Right ventricle myocardium inferior (tissue), 1 donor: ENCODE measurements at regions not wholly inside any gene's neighbourhood (a gene's known extent, or its start where the extent isn't known, plus 50 kb on each side); places are given as distances from the start of the nearest gene placed in this dataset.
A peak's percentile ranks its signal among the peaks of the same experiment; 100 is the strongest.

Source experiments
- ATAC-seq: fragments of 200-7000 bp; cut with Tn5 transposase; one replicate; pipeline ENCODE4 v1.9.1; 2020; ENCODE audit warnings: mild to moderate bottlenecking, moderate library complexity
- DNase-seq: peaks from one replicate; pipeline ENCODE4 v3.0.0; 2021; ENCODE audit errors: missing footprints
- intact Hi-C: fragments of 100-400 bp; cut with DNase I; formaldehyde crosslinking; loops from one replicate; pipeline ENCODE4 v1.11.0; 2022
- donor health status: DM: no; HTN: yes; CAD: no; lungs with severe emphysema.

DNA sequence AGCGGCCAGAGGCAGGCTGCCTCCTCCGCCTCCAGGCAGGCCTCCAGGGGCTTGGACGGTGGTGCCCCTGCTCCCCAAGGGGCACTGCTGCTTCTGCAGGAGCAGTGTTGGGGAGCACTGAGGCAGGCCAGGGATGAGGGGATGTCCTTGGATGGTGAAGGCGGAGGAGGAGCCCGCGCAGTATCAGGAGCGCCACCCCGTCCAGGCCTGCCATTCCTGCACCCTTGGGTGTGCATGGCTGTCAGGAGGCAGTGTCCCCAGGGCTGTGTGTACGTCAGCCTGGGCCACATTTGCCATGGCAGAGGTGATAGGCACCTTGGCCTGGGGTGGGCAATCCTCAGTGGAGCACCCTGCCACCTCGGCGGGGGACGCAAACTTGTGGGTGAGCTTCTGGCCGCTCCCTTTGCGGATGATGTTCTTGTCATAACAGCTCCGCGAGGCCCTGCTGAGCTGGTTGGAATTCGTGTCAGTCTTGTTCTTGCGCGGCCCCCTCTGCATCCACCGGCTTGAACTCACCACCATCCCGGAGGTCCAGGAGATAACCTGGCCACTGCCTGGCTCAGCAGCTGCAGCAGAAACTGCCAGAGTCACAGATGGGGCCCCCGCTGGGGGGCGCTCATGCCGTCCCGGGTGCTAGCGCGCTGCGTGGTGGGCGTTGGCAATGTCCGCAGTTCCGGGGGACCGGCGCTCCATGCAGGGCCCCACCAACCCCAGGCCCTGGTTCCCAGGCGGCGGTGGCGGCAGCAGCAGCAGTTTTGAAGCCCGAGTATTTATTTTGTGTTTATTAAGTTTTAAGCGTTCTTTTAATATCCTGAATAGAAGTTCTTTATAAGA, 182.3 kb upstream of the ADCY1 start:
- ATAC-seq (no peak), DNase-seq (no peak)
- intact Hi-C loops: no loop called here

DNA sequence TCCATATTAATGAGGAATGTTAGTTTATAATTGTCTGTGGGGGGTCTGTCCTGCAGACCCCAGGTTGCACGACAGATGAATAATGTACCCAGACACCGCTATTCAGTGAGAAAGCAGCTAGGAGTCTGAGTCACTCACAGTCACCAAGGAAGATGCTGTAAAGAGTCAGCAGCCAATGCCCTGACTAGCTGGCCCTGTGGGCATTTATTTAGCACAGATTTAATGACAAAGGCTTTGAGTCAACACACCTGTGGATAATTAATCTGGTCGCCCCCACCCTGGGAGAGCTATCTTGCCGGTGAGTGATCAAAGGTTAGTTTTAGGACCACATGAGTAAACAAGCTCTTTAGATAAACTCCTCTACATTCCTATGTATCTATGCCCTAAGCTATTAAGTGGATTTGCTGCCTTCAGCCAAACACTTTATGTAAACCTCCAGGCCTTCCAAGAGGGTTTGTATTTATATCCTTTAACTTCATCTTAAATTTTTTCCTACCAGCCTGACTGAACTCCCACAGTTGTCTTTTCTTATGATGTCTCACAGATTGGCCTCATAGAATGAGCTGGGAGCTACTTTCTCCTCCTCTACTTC, 180.0 kb upstream of the ADCY1 start:
- no peak for ATAC-seq
- no peak for DNase-seq
- intact Hi-C loops: no loop called here

DNA sequence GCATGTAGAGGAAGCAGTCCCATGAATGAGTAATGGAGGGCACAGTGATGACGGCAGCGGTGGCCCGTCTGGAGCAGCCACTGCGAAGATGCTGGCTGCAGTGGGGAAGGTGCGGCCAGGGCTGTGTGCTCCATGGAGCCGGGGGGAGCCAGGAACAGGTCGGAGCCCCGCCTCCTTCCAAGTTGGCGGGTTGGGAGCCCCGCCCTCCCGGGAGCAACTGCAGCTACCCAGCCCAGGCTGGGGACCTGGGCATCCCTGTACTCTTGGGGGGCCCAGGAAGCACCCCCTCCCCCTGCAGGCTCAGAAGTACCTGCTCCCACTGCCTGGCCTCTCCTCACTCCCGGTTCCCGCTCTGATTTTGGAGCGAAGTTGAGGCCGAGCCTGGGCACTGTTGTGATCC, 175.1 kb upstream of the ADCY1 start:
- ATAC-seq: no peak
- DNase-seq: no peak
- intact Hi-C loops: no loop called here

DNA sequence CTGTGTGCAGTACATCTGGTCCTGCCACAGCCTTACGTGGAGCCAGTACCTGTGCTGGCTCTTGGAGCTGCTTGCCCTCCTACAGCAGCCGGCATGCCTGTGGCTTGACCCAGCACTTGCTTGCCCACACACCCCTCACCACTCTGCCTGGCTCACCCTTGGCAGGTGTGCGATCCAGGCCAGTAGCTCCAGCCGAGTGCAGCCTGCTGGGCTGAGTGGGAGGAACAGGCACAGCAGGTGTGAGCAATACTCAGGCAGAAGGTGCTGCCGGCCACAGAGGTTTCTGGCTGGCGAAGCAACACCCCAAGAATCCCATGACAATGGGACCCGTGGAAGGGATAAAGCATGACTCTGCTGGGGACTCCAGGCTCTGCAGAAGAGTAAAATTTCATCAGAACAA, 173.5 kb upstream of the ADCY1 start:
- DNase-seq: no peak
- intact Hi-C loops: no loop called here
- ATAC-seq: no peak

DNA sequence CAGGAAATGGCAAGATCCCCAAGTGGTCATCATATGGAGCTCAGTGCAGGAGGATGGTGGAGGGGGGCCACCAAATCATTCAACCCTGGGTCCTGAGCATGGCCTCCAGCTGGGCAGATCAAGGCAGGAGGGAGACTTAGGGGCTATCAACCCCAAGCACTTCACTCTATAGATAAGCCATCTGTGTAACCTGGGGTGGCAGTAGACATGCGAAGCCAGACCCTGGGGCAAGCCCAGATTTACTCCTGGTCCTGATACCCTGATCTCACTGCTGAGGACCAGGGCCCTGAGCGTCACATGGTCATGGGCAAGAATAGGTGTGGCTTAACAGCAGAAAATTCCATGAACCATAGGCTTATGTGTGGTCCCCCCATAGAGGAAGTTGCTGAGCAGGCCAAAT, 173.0 kb upstream of the ADCY1 start:
- DNase-seq: no peak
- ATAC-seq: no peak
- intact Hi-C loops: no loop called here

DNA sequence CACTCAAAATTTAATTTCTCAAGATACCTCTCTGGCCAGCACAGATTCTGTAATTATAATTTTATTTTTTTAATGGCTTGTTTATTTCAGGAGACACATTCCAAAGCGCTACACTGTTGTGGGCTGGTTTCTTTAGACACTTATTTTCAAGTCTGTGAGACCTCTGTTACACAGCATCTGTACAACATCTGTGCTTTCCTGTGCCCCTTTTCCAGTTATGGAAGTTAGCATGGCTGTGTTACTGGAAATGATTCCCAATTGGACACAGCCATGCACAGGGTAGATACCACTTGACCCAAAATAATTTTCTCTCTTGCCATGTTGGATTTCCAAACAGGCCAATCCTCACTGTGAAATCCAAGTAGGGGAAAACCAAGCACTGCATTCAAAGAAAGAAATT, 172.3 kb upstream of the ADCY1 start:
- intact Hi-C loops: no loop called here
- ATAC-seq (no peak), DNase-seq (no peak)

DNA sequence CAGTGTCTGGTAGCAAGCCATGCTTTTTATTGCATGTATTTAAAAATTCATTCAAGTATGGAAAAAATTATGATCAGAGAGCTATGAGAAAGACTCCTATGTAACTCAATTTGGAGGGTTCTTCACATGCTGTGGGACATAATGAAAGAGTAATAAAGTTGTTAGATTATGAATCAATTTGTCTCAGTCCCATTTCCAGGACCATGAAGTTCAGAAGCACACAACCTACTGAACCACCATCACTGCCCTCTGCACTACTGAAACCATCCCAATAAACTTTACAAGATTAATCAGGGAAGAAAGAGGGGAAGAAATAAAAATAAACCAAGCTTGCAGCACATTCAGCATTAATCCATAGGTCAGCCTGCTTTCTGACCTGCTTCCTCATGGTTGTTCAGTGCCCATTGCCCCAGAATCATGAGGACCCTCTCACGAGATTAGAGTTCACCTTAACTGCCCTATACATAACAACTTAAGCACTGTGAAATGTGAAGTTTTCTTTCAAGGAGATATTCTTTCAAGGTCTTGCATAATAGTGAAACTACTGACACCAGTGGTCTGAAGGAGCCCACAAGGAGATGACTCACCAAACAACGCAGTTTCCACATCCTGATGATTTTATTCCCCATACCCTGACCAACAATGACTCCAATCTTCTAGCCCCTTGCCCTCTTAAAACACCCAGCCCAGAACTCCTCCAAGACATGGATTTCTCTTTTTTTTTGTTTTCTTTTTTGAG, 171.5 kb upstream of the ADCY1 start:
- ATAC-seq: peak; percentile 85
- DNase-seq: no peak
- intact Hi-C loops: no loop called here

DNA sequence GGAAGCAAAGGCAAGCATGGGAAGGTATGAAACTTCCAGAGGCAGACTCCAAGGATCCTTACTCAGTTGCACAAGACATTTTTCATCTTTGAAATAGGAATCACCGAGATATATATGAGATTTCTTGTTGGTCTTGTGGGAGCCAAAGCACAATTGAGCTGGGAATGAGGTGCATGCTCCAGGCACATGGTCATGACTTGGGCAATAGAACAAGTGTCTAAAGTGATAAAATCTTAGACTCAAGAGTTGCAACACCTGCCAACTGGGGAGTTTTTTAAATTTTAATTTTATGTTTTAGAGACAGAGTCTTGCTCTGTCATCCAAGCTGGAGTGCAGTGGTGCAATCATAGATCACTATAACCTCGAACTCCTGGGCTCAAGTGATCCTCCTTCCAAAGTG, 169.5 kb upstream of the ADCY1 start:
- intact Hi-C loops: no loop called here
- ATAC-seq (peak; percentile 8), DNase-seq (no peak)

DNA sequence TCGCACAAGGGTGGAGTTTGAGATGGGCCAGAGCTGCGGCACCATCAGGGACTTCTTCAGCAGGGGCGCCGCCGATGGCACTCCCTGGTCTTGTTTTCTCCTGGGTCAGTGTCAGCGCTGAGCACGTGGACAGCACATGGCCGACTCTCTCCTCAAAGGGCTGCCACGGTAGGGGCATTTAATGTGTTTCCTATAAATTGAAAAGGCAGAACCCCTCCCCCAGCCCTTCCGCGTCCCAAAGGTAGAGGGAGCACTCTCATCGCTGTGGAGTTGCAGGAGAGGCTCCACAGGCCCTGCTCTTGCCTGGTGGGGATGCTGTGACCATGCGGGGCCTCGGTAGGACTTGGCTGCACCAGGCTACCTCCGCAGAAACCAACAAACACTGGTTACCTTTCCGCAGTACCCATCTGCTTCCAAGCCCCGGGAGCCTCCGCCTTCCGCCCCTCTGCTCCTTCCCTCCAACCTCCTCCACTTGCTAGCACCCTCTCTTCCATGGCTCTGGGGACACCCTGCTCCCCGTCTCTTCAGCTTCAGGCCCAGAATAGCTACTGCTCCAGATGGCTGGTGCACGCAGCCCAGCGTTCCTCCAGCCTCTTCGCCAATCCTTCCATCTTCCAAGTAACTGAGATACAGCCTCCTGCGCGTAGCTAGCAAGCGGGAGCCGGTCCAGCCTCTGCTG, 166.3 kb upstream of the ADCY1 start:
- intact Hi-C loops: no loop called here
- no peak for ATAC-seq
- no peak for DNase-seq

DNA sequence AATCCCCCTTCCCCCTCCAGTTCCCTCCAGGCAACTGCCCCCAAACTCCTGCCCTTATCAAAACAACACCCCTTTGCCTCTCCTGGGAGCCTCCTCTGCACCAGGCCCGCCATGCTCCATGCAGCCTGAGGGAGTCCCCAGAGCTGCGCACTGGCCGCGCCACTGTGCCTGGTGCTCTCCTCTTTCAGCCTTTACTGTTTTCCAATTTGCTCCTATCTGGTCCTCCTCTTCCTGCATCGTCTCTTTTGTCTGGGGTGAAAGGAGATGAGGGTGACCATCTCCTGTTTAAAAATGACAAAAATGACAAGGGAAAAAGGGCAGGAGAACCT, 165.8 kb upstream of the ADCY1 start:
- ATAC-seq: no peak
- intact Hi-C loops: no loop called here
- DNase-seq: no peak

DNA sequence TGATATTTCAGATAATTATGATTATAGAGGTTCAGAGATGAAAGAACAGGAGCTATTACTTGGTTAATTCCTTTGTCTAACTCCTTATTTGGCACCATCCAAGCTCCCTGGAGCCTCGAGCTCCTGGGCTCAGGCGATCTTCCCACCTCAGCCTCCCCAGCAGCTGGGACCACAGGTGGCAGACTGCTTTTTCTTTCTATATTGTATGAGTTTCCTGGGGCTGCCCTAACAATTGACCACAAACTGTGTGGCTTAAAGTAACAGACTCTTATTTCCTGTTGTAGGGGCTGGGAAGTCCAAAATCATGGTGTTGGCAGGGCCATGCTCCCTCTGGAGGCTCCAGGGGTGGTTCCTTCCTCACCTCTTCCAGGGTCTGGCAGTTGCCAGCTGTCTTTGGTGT, 163.3 kb upstream of the ADCY1 start:
- intact Hi-C loops: no loop called here
- ATAC-seq: no peak

DNA sequence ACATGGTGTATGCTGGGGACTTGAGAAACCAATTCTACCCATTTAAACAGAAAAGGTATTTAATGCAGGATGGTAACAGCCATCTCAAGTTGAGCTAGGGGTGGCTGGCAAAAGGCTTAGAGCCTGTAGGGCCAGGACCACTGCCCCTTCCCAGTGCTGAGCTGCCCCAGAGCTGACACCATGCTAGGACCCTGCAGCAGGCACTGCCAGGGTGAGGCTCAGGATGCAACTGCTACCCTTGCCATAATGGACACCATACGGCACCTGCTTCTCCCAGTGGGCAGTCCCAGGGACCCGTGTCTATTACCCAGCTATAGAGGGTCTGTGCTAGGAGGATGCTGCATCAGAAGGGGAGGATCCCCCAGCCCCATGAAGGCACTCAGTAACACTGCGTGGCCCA, 160.7 kb upstream of the ADCY1 start:
- intact Hi-C loops: no loop called here
- no peak for ATAC-seq
- DNase-seq: no peak

More for the DNA sequence above, 163.3 kb upstream of the ADCY1 start:
- DNase-seq: no peak

DNA sequence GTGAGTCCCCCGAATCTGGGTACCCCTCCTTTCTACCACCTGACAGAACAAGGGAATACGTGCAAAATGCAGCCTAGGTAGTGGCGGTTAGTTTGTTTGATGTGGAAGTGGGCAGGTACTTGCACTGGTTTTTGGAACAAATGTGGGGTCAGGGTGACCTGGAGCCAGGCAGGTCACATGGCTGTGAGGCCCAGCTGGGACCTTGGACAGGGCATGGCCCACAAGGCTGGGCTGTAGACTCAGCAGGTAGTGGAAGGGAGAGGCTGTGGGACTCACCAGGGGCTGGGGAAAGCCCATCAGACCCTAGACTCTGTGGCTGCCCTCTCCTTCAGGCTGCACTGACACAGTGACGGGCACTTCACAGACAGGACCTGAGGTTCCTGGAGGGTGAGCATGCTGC, 159.9 kb upstream of the ADCY1 start:
- intact Hi-C loops: no loop called here
- no peak for DNase-seq
- no peak for ATAC-seq

DNA sequence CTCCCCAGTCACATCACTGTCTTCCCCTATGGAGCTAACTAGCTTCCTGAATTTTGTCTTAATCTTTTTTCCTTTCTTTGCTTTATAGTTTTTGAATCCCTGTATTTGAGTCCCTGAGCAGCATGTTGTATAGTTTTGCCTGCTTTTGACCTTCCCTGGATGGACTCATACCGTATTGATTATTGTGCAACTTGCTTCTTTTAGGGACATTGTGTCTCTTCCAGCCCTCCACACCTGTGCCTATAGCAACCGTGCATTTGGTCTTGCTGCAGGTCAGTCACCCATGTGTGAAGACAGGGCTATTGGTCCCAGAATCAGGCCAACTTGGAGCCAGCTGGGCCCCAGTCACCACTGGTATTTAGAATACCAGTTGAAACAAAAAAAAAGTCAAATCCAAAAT, 158.9 kb upstream of the ADCY1 start:
- intact Hi-C loops: no loop called here
- DNase-seq (no peak), ATAC-seq (no peak)

DNA sequence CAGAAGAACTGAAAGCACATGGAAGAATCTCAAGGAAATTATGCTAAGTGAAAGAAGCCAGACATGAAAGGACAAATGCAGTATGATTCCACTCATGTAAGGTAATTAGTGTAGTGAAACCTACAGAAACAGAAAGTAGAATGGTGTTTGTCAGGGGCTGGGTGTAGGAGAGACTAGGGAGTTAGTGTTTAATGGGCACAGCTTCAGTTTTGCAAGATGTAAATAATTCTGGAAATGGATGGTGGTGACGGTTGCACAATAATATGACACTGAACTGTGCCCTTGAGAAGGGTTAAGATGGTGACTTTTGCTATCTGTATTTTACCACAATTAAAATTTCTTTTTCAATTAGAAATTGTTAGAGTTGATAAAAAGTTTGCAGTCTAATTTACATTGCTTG, 157.3 kb upstream of the ADCY1 start:
- intact Hi-C loops: no loop called here
- ATAC-seq: no peak
- DNase-seq: no peak

DNA sequence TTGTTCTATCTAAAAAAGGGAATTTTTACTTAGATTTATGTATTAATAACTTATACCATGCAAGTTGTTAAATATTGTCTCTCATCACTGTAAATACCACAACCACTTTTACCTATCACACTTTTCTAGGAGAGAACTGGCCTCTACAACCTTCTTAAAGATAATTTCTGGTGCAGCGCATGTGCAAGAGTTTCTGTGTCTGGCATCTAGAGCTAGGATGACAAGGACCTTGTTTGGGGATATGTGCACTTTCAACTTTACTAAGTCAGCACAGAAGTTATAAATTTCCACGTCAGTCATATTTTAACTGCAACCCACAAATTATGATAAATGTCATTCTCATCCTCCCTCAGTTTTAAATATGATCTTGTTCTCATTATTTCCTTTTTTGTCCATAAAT, 156.9 kb upstream of the ADCY1 start:
- no peak for DNase-seq
- ATAC-seq: no peak
- intact Hi-C loops: no loop called here

DNA sequence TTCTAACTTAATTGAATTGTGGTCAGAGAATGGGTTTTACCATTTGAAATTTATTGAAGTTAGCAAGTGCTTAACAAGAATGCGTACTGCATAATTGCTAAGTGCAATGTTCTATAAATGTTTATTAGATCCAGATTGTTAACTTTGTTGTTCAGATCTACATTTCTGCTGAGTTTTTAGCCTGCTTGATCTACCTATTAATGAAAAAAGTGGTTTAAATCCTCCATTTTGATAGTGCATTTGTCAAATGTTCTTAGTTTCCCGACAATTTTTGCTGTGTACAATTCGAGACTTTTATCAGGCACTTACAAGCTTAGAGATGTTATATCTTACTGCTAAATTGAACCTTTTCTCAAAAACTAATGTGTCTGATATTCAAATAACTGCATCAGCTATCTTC, 156.4 kb upstream of the ADCY1 start:
- intact Hi-C loops: no loop called here
- no peak for DNase-seq
- ATAC-seq: no peak

DNA sequence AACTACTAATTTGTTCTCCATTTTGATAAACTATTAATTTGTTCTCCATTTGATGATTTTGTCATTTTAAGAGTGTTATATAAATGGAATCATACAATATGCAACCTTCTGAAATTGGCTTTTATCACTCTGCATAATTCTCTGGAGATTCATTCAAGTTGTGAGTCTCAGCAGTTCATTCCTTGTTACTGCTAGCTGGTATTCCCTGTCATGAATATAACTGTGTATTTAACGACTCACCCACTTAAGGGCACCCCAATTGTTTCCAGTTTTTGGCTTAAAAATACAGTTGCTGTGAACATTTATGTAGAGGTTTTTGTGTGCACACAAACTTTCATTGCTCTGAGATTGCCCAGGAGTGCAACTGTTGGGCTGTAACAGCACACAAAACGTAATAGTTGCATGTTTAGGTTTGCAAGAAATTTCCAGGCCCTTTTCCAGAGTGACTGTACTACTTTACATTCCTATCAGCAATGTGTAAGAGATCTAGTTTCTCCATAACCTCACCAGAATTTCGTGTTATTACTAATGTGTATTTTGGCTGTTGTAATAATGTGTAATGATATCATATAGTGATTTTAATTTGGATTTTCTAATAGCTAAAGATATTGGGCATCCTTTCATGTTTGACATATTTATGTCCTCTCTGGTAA, 153.2 kb upstream of the ADCY1 start:
- intact Hi-C loops: no loop called here
- DNase-seq (no peak), ATAC-seq (no peak)

DNA sequence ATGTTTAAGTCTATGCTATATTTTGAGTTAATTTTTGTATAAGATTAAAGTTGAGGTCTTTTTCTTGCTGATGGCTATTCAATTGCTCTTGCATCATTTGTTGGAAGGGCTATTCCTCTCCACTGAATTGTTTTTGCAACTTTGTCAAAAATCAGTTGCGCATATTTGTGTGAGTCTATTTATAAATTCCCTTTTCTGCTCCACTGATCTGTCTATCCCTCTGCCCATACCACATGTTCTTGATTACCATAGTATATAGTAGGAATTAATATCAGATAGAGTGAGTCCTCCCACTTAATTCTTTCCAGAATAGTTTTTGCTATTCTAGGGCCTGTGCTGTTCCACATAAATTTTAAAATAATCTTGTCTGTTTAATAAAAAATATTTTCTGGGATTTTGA, 152.4 kb upstream of the ADCY1 start:
- intact Hi-C loops: no loop called here

More for the DNA sequence above, 152.4 kb upstream of the ADCY1 start:
- ATAC-seq: no peak
- DNase-seq: no peak
